HL-60 (cell line): ENCODE measurements at regions not wholly inside any gene's neighbourhood (a gene's known extent, or its start where the extent isn't known, plus 50 kb on each side); places are given as distances from the start of the nearest gene placed in this dataset.

Experiments used
- POLR2AphosphoS5 ChIP-seq: IDR thresholded peaks from 2 replicates; pipeline ENCODE4 v1.6.1; 2012; ENCODE audit warnings: low read depth
- SPI1 ChIP-seq: IDR thresholded peaks from 2 replicates; pipeline ENCODE4 v1.6.1; 2012; ENCODE audit warnings: low read depth, mild to moderate bottlenecking, borderline replicate concordance
- TF ChIP-seq, protein P1 (sequence below): IDR thresholded peaks from 2 replicates; pipeline ENCODE4 v1.6.1; 2012; ENCODE audit warnings: low read depth; ENCODE audit not compliant: insufficient replicate concordance
- TF ChIP-seq, protein P2 (sequence below): IDR thresholded peaks from one replicate; pipeline ENCODE4 v1.5.1; 2011; ENCODE audit warnings: low read length, control low read depth, inconsistent platforms; ENCODE audit not compliant: insufficient read depth

DNA sequence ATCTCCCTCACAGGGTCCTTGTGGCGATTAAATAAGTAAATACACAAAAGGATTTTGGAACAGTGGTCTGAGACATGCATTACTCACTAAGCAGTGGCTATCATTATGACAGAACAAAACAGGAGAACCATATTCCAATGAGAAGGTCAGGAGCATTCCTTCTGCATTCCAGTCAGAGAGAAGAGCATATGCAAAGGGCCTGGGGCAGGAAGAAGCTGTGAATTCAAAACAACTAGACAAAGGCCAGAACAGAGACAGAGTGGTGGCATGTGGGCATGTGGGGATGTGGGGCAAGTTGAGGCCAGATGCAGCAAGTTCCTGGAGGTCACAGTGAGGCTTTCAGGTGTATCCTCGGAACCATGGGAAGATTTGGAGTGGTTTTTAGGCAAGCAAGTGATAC is 70.1 kb upstream of the VRK1 start:
- TF ChIP-seq, protein P1, sequence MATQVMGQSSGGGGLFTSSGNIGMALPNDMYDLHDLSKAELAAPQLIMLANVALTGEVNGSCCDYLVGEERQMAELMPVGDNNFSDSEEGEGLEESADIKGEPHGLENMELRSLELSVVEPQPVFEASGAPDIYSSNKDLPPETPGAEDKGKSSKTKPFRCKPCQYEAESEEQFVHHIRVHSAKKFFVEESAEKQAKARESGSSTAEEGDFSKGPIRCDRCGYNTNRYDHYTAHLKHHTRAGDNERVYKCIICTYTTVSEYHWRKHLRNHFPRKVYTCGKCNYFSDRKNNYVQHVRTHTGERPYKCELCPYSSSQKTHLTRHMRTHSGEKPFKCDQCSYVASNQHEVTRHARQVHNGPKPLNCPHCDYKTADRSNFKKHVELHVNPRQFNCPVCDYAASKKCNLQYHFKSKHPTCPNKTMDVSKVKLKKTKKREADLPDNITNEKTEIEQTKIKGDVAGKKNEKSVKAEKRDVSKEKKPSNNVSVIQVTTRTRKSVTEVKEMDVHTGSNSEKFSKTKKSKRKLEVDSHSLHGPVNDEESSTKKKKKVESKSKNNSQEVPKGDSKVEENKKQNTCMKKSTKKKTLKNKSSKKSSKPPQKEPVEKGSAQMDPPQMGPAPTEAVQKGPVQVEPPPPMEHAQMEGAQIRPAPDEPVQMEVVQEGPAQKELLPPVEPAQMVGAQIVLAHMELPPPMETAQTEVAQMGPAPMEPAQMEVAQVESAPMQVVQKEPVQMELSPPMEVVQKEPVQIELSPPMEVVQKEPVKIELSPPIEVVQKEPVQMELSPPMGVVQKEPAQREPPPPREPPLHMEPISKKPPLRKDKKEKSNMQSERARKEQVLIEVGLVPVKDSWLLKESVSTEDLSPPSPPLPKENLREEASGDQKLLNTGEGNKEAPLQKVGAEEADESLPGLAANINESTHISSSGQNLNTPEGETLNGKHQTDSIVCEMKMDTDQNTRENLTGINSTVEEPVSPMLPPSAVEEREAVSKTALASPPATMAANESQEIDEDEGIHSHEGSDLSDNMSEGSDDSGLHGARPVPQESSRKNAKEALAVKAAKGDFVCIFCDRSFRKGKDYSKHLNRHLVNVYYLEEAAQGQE = no peak
- TF ChIP-seq, protein P2, sequence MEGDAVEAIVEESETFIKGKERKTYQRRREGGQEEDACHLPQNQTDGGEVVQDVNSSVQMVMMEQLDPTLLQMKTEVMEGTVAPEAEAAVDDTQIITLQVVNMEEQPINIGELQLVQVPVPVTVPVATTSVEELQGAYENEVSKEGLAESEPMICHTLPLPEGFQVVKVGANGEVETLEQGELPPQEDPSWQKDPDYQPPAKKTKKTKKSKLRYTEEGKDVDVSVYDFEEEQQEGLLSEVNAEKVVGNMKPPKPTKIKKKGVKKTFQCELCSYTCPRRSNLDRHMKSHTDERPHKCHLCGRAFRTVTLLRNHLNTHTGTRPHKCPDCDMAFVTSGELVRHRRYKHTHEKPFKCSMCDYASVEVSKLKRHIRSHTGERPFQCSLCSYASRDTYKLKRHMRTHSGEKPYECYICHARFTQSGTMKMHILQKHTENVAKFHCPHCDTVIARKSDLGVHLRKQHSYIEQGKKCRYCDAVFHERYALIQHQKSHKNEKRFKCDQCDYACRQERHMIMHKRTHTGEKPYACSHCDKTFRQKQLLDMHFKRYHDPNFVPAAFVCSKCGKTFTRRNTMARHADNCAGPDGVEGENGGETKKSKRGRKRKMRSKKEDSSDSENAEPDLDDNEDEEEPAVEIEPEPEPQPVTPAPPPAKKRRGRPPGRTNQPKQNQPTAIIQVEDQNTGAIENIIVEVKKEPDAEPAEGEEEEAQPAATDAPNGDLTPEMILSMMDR = no peak
- TF ChIP-seq POLR2AphosphoS5 = no peak
- no peak for TF ChIP-seq SPI1
